HG02973 (cell line): ENCODE measurements at regions not wholly inside any gene's neighbourhood (a gene's known extent, or its start where the extent isn't known, plus 50 kb on each side); places are given as distances from the start of the nearest gene placed in this dataset.
"Not testable (repeated sequence)": the region's sequence is repeated elsewhere in the genome, so short reads cannot be mapped to it uniquely, and the experiment has no call there.

ENCODE experiments used
- ATAC-seq: cut with Tn5 transposase; IDR thresholded peaks from one replicate; pipeline ENCODE4 v1.9.1; 2021; ENCODE audit warnings: moderate library complexity; ENCODE audit not compliant: unreplicated experiment

- ATAC-seq = no peak
Observed at GRCh38 chr5:125484272-125484741, 737.9 kb upstream of the ZNF608 start.

DNA sequence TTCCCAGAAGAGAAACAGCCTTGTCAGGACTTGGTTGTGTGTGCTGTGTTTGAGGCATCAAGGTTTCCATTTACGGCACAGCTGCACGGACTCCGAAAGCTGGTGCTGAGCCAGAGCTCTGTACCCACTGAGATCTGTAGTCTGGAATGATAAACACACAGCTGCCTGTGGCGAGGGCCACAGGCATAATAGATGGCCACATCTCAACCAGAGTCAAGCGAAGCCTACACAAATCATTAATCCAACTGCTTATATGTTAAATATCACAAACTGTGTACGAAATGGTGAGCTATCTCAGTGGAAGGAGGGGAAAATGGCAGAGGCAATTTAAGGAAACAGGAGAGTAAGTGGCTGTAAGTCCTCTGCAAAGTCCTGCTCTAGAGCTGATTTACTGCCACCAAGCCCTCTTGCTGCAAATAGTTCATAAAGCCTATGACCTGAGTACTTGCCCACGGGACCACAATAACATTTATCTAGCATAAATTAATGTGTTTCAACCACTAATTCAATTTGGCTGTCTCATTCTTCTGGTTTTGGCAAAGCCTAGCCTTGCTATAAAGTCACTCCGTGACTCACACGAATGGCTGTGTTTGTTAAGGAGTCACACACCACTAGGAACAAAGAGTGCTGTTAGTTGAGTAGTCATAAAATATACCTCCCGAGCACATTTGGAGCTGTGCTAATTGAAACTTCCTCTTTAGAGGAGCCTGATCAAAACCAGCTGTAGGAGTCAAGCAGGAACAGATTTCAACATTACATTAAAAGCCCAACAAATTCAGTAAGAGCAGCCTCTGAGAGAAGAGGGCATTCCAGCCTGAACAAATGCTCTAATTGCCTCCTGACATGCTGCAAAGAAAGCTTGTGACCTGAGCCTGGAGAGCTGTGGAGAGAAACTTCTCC lies 738.6 kb upstream of the ZNF608 start:
- ATAC-seq = no peak

- no peak for ATAC-seq
Observed at GRCh38 chr5:125485771-125486170, 739.3 kb upstream of the ZNF608 start.

DNA sequence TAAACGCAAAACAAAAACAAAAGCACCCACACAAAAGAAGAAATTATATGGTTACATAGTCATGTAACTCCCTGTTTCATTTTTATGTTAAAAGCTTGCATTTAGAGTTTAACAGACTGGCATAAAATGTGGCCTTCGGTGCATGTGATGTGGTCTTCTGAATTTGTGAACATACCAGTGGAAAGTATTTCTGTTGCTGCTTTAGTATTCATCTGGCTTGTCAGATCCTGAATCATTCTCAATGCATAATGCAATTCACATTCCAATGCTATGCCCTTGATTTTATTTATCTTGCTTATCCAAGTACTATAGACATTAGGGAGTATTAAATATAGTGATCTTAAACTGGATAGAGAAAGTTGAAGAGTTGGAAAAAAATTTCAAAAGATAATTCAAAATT lies 740.2 kb upstream of the ZNF608 start:
- no peak for ATAC-seq

GRCh38 chr5:125487231-125487630 lies 740.8 kb upstream of the ZNF608 start:
- ATAC-seq = no peak

DNA sequence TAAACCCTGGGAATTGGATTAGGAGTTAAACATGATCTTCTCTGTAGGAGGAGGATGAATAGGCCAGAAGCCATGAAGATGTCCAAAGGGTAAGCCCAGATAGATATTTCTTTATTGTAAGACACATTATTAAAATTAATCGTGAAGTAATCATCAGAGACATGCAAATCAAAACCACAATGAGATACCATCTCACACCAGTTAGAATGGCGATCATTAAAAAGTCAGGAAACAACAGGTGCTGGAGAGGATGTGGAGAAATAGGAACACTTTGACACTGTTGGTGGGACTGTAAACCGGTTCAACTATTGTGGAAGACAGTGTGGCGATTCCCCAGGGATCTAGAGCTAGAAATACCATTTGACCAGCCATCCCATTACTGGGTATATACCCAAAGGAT lies 741.2 kb upstream of the ZNF608 start:
- not testable (repeated sequence) for ATAC-seq

DNA sequence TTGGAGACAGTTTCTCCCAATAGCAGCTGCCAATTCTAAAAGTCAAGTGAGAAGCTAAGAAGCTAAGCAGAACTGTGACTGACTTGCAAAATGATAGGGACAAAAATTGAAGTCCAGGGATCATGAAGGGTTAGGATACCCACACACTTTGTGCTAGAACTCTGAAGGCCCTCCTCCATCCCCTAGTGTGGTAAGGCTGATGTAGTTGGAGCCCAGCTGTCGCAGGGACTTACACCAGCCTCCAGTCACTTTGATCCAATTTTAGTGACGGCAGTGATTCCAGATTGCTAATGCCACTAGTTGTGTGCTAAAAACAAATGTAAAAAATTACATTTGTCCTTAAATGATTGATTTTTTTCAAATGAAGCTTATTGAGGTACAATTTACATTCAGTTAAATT lies 742.7 kb upstream of the ZNF608 start:
- no peak for ATAC-seq

- ATAC-seq = no peak
Observed at GRCh38 chr5:125491986-125492492, 745.6 kb upstream of the ZNF608 start.

- ATAC-seq = no peak
Observed at GRCh38 chr5:125492977-125493376, 746.5 kb upstream of the ZNF608 start.

DNA sequence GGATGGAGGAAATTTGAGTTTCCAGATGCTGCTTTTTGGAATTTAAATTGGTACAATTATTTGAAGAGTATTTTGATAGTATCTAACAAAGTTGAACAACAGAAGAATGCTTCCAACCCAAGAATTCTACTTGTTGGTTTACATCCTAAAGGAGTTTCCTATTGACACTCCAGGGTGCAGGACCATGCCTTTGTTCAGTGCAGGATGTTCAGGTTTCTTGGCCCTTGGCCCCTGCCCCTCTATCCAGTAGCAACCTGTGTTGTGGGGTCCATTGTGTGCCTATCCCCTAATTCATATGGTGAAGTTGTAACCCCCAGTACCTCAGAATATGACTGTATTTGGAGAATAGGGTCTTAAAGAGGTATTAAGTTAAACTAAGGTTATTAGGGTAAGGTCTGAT lies 750.0 kb upstream of the ZNF608 start:
- ATAC-seq = no peak

- no peak for ATAC-seq
Observed at GRCh38 chr5:125497651-125498050, 751.2 kb upstream of the ZNF608 start.

DNA sequence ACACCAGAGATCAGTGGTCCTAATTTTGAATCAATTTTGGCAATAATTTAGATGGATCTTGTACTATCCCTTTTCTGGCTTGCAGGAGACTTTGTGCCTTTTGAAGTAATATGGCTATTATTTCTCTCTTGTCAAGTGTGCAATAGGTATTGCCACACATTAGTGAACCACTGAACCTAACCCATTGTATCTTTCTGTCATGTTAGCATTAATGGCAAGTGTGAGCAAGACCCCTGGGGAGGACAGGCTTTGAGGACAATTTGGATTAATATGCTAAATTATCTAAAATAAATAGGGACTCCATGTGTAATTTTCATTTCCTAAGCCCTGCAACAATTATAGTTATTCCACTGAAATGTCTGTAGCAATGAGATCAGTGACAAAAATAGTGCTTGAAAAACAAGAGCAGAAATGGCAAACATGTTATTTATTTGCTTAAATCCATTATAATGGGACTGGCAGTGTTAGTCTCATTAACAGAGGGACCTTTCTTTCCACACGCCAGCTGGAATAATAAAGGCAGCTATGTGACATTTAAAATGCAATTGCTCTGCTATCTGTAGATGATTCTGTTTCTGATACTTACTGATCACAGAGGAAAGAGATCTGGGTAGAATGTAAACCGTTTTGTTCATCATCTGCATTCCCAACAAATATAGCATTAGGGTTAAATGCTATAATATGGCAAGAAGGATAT lies 753.3 kb upstream of the ZNF608 start:
- ATAC-seq = no peak

DNA sequence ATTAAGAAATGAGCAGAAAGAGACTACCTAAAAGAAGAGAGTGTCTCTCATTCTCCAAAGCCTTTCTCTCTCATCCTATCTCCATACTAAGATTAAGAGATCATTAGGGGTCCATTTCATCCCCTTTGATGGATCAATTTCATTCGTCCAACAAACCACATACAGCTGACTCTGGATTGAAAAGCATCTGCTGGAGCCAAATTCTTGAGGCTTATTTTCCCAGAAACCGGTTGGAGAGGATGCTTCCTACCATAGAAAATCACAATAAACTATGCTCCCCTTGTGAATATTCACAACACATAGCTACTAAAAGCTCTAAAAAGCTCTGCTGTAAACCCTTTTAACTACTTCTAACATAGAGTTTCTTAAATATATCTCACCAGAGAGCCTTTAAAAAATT lies 755.0 kb upstream of the ZNF608 start:
- ATAC-seq = no peak

- ATAC-seq = no peak
Observed at GRCh38 chr5:125503946-125504345, 757.5 kb upstream of the ZNF608 start.

GRCh38 chr5:125505115-125505514 lies 758.7 kb upstream of the ZNF608 start:
- no peak for ATAC-seq

GRCh38 chr5:125506124-125506523 lies 759.7 kb upstream of the ZNF608 start:
- ATAC-seq = no peak

DNA sequence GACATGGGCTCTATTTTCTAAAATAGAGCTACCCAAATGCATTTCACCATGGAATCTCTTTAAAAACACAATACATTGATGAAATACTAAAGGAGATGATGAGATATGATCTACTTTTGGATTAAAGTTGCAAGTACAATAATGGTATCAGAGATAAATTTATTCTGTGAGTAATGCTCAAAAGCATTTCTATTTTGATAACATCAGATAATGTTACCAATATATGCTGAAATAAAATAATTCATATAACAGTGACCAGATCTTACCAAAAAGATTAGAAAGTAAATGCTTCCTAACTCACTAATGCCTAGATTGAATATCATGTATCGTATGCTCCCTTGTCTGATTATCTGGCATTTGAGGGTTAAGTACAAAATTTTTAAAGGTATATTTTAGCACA lies 761.8 kb upstream of the ZNF608 start:
- ATAC-seq = no peak

DNA sequence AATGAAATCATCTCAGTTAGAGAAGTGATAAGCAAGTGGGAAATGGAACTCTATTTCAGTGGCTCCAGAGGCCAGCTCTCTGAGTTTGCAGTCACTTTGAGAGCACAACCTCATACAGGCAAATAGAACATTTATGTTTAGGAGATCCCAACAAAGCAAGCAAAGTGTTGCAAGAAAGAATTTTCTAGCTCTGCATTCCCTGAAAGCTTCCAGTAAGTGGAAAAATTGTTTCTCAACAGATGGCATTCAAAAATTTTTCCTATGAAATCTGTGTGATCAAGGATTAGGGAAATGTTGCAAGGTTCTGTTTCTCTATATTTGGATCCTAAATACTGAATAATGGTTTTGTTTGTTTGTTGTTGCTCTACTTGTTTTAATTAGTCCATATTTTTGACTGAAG lies 764.2 kb upstream of the ZNF608 start:
- ATAC-seq = no peak

- no peak for ATAC-seq
Observed at GRCh38 chr5:125517973-125518550, 771.6 kb upstream of the ZNF608 start.

DNA sequence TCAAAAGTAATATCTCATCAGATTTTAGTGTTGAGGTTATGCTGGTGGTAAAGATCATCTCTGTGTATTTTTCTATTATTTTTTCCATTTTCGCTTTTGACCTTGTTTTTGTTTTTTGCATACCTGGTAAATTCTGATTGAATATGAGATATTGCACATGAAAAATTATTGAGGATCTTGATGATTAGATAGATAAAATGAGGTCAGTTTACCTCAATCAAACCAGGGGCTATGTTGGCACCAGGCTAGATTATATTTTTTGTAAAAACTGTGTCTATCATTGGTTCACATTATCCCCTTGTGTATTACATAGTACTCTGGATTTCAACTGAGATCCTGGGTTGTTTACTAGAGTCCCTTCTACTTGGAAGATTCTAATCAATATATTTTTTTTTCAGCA lies 774.9 kb upstream of the ZNF608 start:
- ATAC-seq = no peak

DNA sequence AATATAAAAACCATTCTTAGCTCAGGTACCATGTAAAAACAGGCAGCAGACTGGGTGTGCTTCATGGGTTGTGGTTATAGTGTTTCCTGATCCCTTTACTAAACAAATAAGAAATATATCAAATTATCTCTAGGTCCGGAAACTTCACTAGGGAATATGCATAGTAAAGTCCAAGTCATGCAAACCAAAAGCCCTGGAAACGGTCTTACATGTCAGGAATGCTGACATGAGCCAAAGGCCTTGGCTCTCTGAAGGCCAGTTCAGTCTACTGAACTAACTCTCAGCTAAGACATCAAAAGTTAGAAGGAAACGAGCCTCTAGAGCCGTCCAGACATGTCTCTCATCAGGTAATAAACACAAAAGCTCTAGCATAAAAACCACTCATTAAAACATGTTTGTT lies 778.9 kb upstream of the ZNF608 start:
- no peak for ATAC-seq

DNA sequence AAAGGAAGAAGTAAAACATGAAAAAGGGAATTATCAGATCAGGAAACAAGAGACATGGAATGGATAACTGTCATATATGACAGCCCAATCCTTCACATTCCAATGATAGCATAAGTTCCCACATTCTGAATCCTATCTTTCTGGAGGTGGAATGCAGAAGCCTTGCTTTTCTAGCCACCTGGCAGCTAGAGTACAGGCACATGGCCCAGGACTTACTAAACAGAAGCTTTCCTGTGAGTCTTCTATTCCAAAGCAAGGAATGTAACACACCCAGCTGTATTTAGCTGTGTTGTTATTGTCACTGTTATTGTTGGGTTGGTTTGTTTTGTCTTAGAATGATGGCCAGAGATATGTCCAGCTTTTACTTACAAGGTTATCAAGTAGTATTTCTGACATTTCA lies 780.5 kb upstream of the ZNF608 start:
- ATAC-seq = no peak
